Fibroblast of lung (primary cell): ENCODE measurements at regions not wholly inside any gene's neighbourhood (a gene's known extent, or its start where the extent isn't known, plus 50 kb on each side); places are given as distances from the start of the nearest gene placed in this dataset.

Source experiments
- CTCF ChIP-seq, 2 donors: IDR thresholded peaks in 1 of 2; conservative IDR thresholded peaks in 1 of 2; 1 replicate in 1 of 2; 2 replicates in 1 of 2; pipeline ENCODE4 v1.5.1; 2011 to 2012; ENCODE audit warnings: low read length in 2 of 2, control low read depth in 1 of 2, inconsistent platforms in 1 of 2, low read depth in 1 of 2, mild to moderate bottlenecking in 1 of 2
- EZH2 ChIP-seq: IDR thresholded peaks from 2 replicates; pipeline ENCODE4 v1.5.1; 2012; ENCODE audit warnings: low read length, control low read depth, mild to moderate bottlenecking; ENCODE audit errors: missing control alignments

- no peak for TF ChIP-seq CTCF (conservative IDR thresholded peaks at IDR 0.05 in 1 of 2, IDR thresholded peaks at IDR 0.05 in 1 of 2; ENCODE audit: low read depth in 1 of 2, low read length in 2 of 2)
- no peak for TF ChIP-seq EZH2
These were observed 565.8 kb downstream of the TLE1 start for GRCh38 chr9:81123526-81123925.
